Transverse colon (tissue), 4 donors: ENCODE measurements at regions not wholly inside any gene's neighbourhood (a gene's known extent, or its start where the extent isn't known, plus 50 kb on each side); places are given as distances from the start of the nearest gene placed in this dataset.
"Not testable (repeated sequence)": the region's sequence is repeated elsewhere in the genome, so short reads cannot be mapped to it uniquely, and the experiment has no call there.

Experiments used
- DNase-seq: peaks from one replicate; pipeline ENCODE4 v3.0.0-alpha.2; 2019
- H3K27ac ChIP-seq, 4 donors: fragments of 200-600 bp; sonication (generic); 2 replicates each; pipeline ENCODE4 v1.5.1; 2016 to 2018; ENCODE audit warnings: inconsistent platforms in 4 of 4
- H3K27me3 ChIP-seq: fragments of 200-600 bp; sonication (generic); 2 replicates; pipeline ENCODE4 v1.5.1; 2017; ENCODE audit warnings: inconsistent platforms
- H3K36me3 ChIP-seq, 4 donors: fragments of 200-600 bp; sonication (generic); 2 replicates each; pipeline ENCODE4 v1.5.1; 2017 to 2019; ENCODE audit warnings: inconsistent platforms in 4 of 4
- H3K4me1 ChIP-seq, 4 donors: fragments of 200-600 bp; sonication (generic); 2 replicates each; pipeline ENCODE4 v1.5.1; 2017 to 2020; ENCODE audit warnings: inconsistent platforms in 4 of 4
- H3K4me3 ChIP-seq, 4 donors: fragments of 200-600 bp; sonication (generic); 1 replicate in 1 of 4; 2 replicates in 3 of 4; pipeline versions ENCODE4 v1.5.1 to v1.6.1; 2017 to 2019; ENCODE audit warnings: inconsistent platforms in 4 of 4
- H3K9me3 ChIP-seq, 2 donors: fragments of 200-600 bp; sonication (generic); 2 replicates each; pipeline ENCODE4 v1.5.1; 2017 to 2019; ENCODE audit warnings: inconsistent platforms in 2 of 2
- CTCF ChIP-seq, 5 experiments: fragments of 200-600 bp in 3 of 5; fragments of 450-650 bp in 2 of 5; sonication (generic) in 3 of 5; IDR thresholded peaks; 1 replicate in 2 of 5; 2 replicates in 3 of 5; pipeline ENCODE4 v1.5.1; 2016 to 2017; ENCODE audit warnings: antibody characterized with exemption in 5 of 5, inconsistent platforms in 3 of 5, mild to moderate bottlenecking in 2 of 5, moderate library complexity in 1 of 5
- EP300 ChIP-seq: sonication (generic); formaldehyde crosslinking; IDR thresholded peaks from one replicate; pipeline ENCODE4 v1.6.1; 2017; ENCODE audit warnings: antibody characterized with exemption, low read depth
- POLR2A ChIP-seq: fragments of 450-650 bp; IDR thresholded peaks from one replicate; pipeline ENCODE4 v1.6.1; 2016; ENCODE audit warnings: antibody characterized with exemption, mild to moderate bottlenecking, moderate library complexity
- POLR2AphosphoS5 ChIP-seq, 3 donors: sonication (generic); formaldehyde crosslinking; IDR thresholded peaks; one replicate each; pipeline ENCODE4 v1.6.1; 2016; ENCODE audit warnings: antibody characterized with exemption in 3 of 3
- WGBS, 2 donors: methylation state at CpG; one replicate each; pipeline ENCODE4 v1.1.5; 2018; ENCODE audit warnings: low coverage in 1 of 2; 5-methylcytosine and 5-hydroxymethylcytosine counted together
- in situ Hi-C, 4 donors: fragments of 200-750 bp; cut with MboI; loops; one replicate each; pipeline versions ENCODE4 v1.15.0 to v1.15.1; 2017; ENCODE audit warnings: low sequenced_read_pairs in 3 of 4, low pct_ligation_motif_present in 1 of 4, low pct_unique_long_range_greater_than_20kb in 1 of 4
- intact Hi-C: fragments of 100-400 bp; cut with DNase I; formaldehyde crosslinking; loops from one replicate; pipeline ENCODE4 v1.15.1; 2023; ENCODE audit warnings: low total_unique reads

GRCh38 chr11:79501707-79502106 lies 60.9 kb upstream of the TENM4 start:
- no peaks in the 10 kb centered on the region for H3K27me3 ChIP-seq
- no peaks in the 10 kb centered on the region for H3K36me3 ChIP-seq
- intact Hi-C loops (no loop called here), in situ Hi-C loops (no loop called here)
- H3K4me1 ChIP-seq: peaks cover 0 to 4% (median 2%) of the 10 kb centered on the region in 4 donors
- no peaks in the 10 kb centered on the region for H3K9me3 ChIP-seq
- WGBS, 2 donors: 43 to 65% methylated on average over 2 to 4 of the region's 4 CpGs
- H3K4me3 ChIP-seq: no peak overlapping the region
- TF ChIP-seq POLR2A (no peak), CTCF (IDR thresholded peaks at IDR 0.05) (no peak), POLR2AphosphoS5 (IDR thresholded peaks at IDR 0.05) (no peak), EP300 (no peak)
- peak overlapping the region in 1 of 4 donors; percentile 2 for H3K27ac ChIP-seq
- no peak for DNase-seq

DNA sequence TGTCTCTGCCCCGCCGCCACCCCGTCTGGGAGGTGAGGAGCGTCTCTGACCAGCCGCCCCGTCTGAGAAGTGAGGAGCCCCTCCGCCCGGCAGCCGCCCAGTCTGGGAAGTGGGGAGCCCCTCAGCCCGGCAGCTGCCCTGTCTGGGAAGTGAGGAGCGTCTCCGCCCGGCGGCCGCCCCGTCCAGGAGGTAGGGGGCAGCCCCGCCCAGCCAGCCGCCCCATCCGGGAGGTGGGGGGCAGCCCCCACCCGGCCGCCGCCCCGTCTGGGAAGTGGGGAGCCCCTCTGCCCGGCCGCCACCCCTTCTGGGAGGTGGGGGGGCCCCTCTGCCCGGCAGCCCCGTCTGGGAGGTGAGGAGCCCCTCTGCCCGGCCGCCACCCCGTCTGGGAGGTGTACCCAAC lies 59.1 kb upstream of the TENM4 start:
- H3K27ac ChIP-seq, DNase-seq, H3K9me3 ChIP-seq, H3K27me3 ChIP-seq, H3K4me1 ChIP-seq, in situ Hi-C loops, intact Hi-C loops, H3K4me3 ChIP-seq, H3K36me3 ChIP-seq: not testable (repeated sequence)
- WGBS, 2 donors: 91% methylated on average over 19 of the region's 30 CpGs; no CpG with 5 or more reads in 1 of the 2 donors

- no peaks in the 10 kb centered on the region for H3K27me3 ChIP-seq
- TF ChIP-seq EP300 (no peak), POLR2A (no peak), CTCF (IDR thresholded peaks at IDR 0.05) (no peak), POLR2AphosphoS5 (IDR thresholded peaks at IDR 0.05) (no peak)
- intact Hi-C loops: no loop called here
- DNase-seq: no peak
- H3K27ac ChIP-seq: no peak overlapping the region
- H3K4me3 ChIP-seq: no peak overlapping the region
- in situ Hi-C loops: no loop called here
- 69% methylated on average over 4 of the region's 4 CpGs for WGBS, 2 donors
- H3K36me3 ChIP-seq: no peaks in the 10 kb centered on the region
- H3K9me3 ChIP-seq: no peaks in the 10 kb centered on the region
- peaks cover 0 to 4% (median 2%) of the 10 kb centered on the region in 4 donors for H3K4me1 ChIP-seq
Measured at GRCh38 chr11:79498667-79499066, 57.8 kb upstream of the TENM4 start.

DNA sequence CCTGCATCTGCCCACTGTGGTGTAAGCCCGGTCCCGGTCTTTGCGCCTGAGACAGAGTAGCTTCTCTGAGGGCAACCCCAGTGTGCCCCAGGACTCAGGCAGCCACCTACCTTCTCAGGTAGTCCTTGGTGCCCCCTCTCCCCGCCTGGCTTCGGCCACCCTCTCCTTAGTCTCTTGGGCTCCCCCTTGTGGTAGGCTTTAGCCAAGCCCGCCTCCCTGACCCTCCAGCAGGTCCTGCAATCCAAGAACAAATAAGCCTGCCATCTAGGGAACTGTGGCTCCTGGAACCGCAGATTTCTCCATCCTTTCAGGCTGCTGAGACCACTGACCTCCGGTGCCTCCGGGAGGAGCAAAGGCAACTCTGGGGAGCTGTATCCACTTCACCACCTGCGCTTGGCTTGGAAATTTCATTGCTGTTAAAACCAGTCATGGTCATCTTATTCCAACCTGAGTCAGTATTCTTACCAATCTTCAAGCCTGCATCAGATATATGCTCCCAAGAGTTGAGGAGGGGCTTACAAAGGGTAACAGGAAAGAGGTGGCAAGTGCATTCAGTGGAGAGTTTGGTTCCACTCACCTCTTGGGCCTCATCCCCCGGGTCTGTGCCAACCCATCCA lies 52.8 kb upstream of the TENM4 start:
- H3K9me3 ChIP-seq: no peaks in the 10 kb centered on the region
- no peaks in the 10 kb centered on the region for H3K4me1 ChIP-seq
- peak; percentile 70 for DNase-seq
- H3K4me3 ChIP-seq: no peak overlapping the region
- intact Hi-C loops (loop anchor here (5.0 kb wide), 1 partner anchor 846 kb away; no protein-coding TSS in a partner anchor), in situ Hi-C loops (no loop called here)
- no peaks in the 10 kb centered on the region for H3K36me3 ChIP-seq
- TF ChIP-seq POLR2A: no peak
- no peak for TF ChIP-seq EP300
- TF ChIP-seq POLR2AphosphoS5 (IDR thresholded peaks at IDR 0.05): no peak
- TF ChIP-seq CTCF (IDR thresholded peaks at IDR 0.05): peak; percentile 68 to 87 (median 74)
- no peaks in the 10 kb centered on the region for H3K27me3 ChIP-seq
- no peak overlapping the region for H3K27ac ChIP-seq
- WGBS, 2 donors: 36% methylated on average over 11 of the region's 11 CpGs; no CpG with 5 or more reads in 1 of the 2 donors

DNA sequence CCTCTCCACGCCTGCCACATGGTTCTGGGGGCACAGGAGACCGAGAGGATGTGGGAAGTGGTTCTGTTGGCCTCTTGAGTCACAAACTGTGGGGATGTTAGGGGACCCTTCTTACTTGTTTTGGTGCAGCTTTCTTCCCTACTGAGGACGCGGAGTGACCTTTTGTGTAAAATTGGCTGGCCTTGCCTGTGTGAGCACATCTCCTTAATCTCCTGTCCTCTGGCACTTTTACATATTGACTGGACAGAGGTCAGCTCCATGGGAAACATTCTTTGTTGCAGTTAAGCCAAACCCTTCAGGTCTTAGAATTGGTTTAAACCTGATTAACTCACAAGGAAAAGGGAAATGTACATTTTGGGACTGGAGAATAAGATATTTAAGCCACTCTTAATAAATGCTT lies 51.2 kb upstream of the TENM4 start:
- whole genome bisulfite sequencing, 2 donors: 92% methylated on average over 4 of the region's 4 CpGs; no CpG with 5 or more reads in 1 of the 2 donors
- in situ Hi-C loops: no loop called here
- no peak overlapping the region for H3K4me3 ChIP-seq
- DNase-seq: no peak
- no peaks in the 10 kb centered on the region for H3K36me3 ChIP-seq
- H3K27me3 ChIP-seq: no peaks in the 10 kb centered on the region
- intact Hi-C loops: loop anchor here (5.0 kb wide), 1 partner anchor 845 kb away; no protein-coding TSS in a partner anchor
- H3K27ac ChIP-seq: no peak overlapping the region
- no peaks in the 10 kb centered on the region for H3K9me3 ChIP-seq
- H3K4me1 ChIP-seq: no peaks in the 10 kb centered on the region
- TF ChIP-seq CTCF (IDR thresholded peaks at IDR 0.05): no peak
- TF ChIP-seq POLR2A: no peak
- no peak for TF ChIP-seq EP300
- no peak for TF ChIP-seq POLR2AphosphoS5 (IDR thresholded peaks at IDR 0.05)
